Aorta (tissue), 5 donors: ENCODE measurements at regions not wholly inside any gene's neighbourhood (a gene's known extent, or its start where the extent isn't known, plus 50 kb on each side); places are given as distances from the start of the nearest gene placed in this dataset.
A peak's percentile ranks its signal among the peaks of the same experiment; 100 is the strongest.

Experiments
- ATAC-seq: fragments of 200-7000 bp; cut with Tn5 transposase; one replicate; pipeline ENCODE4 v1.9.1; 2022; ENCODE audit warnings: moderate library complexity; ENCODE audit not compliant: low FRiP score
- DNase-seq, 2 donors: peaks; one replicate each; pipeline ENCODE4 v3.0.0-alpha.2; 2020
- H3K27ac ChIP-seq, 2 donors: one replicate each; pipeline ENCODE4 v1.5.1; 2013; ENCODE audit warnings: low read length in 2 of 2, mild to moderate bottlenecking in 2 of 2, moderate library complexity in 2 of 2, control low read depth in 1 of 2, inconsistent platforms in 1 of 2, low read depth in 1 of 2
- H3K27me3 ChIP-seq, 2 donors: one replicate each; pipeline ENCODE4 v1.6.1; 2013; ENCODE audit warnings: control low read depth in 1 of 2, low read length in 1 of 2, mild to moderate bottlenecking in 1 of 2, moderate library complexity in 1 of 2; ENCODE audit not compliant: insufficient read depth in 2 of 2, control insufficient read depth in 1 of 2
- H3K36me3 ChIP-seq, 2 donors: one replicate each; pipeline ENCODE4 v1.6.1; 2013; ENCODE audit warnings: control low read depth in 1 of 2, low read length in 1 of 2, mild to moderate bottlenecking in 1 of 2; ENCODE audit not compliant: insufficient read depth in 2 of 2, control insufficient read depth in 1 of 2
- H3K4me1 ChIP-seq, 2 donors: one replicate each; pipeline ENCODE4 v1.6.1; 2013; ENCODE audit warnings: low read length in 2 of 2, control low read depth in 1 of 2, mild to moderate bottlenecking in 1 of 2, moderate library complexity in 1 of 2; ENCODE audit not compliant: insufficient read depth in 2 of 2, control insufficient read depth in 1 of 2
- H3K4me3 ChIP-seq, 2 donors: one replicate each; pipeline ENCODE4 v1.5.1; 2013; ENCODE audit warnings: low read length in 2 of 2, control low read depth in 1 of 2, mild to moderate bottlenecking in 1 of 2
- H3K9me3 ChIP-seq: one replicate; pipeline ENCODE4 v1.6.1; 2013; ENCODE audit warnings: mild to moderate bottlenecking, low read length; ENCODE audit not compliant: control insufficient read depth
- WGBS, 2 donors: extraction: QIAGEN DNeasy Blood & Tissue Kit; methylation state at CpG; one replicate each; pipeline ENCODE4 v1.1.7; 2013; 5-methylcytosine and 5-hydroxymethylcytosine counted together
- intact Hi-C, 2 donors: fragments of 100-400 bp; cut with DNase I; formaldehyde crosslinking; loops; one replicate each; pipeline versions ENCODE4 v1.14.2 to v1.15.0; 2022
- donor health status: healthy with polysubstance abuse.
- donor health status: Bipolar disorder and iron deficiency.
- donor health status: DM: no; HTN: no; CAD: no.
- donor health status: DM: no; HTN: no; CAD: no.
- donor health status: DM: yes; HTN: yes; CAD: no.

- Histone ChIP-seq H3K4me3 (no peak overlapping the region), H3K9me3 (no peaks in the 10 kb centered on the region), H3K36me3 (no peaks in the 10 kb centered on the region), H3K27ac (no peak overlapping the region), H3K27me3 (no peaks in the 10 kb centered on the region), H3K4me1 (no peaks in the 10 kb centered on the region)
- 92 to 94% methylated on average over 21 of the region's 21 CpGs for WGBS, 2 donors
- DNase-seq (peak in 1 of 2 donors; percentile 14), ATAC-seq (no peak)
- intact Hi-C loops: no loop called here
These were observed 1137.1 kb downstream of the FSCB start for GRCh38 chr14:43369710-43370564.

GRCh38 chr14:43362586-43362985 lies 1144.5 kb downstream of the FSCB start:
- H3K36me3 ChIP-seq: no peaks in the 10 kb centered on the region
- intact Hi-C loops: no loop called here
- no peaks in the 10 kb centered on the region for H3K9me3 ChIP-seq
- H3K27me3 ChIP-seq: no peaks in the 10 kb centered on the region
- no peak overlapping the region for H3K4me3 ChIP-seq
- WGBS, 2 donors: 81 to 87% methylated on average over 3 of the region's 3 CpGs
- no peak overlapping the region for H3K27ac ChIP-seq
- ATAC-seq (no peak), DNase-seq (no peak)
- no peaks in the 10 kb centered on the region for H3K4me1 ChIP-seq

GRCh38 chr14:43361751-43362150 lies 1145.3 kb downstream of the FSCB start:
- H3K4me3 ChIP-seq: no peak overlapping the region
- no peaks in the 10 kb centered on the region for H3K4me1 ChIP-seq
- no peaks in the 10 kb centered on the region for H3K36me3 ChIP-seq
- intact Hi-C loops: no loop called here
- ATAC-seq (no peak), DNase-seq (no peak)
- no peaks in the 10 kb centered on the region for H3K27me3 ChIP-seq
- no peak overlapping the region for H3K27ac ChIP-seq
- no peaks in the 10 kb centered on the region for H3K9me3 ChIP-seq

GRCh38 chr14:43360239-43360638 lies 1146.8 kb downstream of the FSCB start:
- no peaks in the 10 kb centered on the region for H3K36me3 ChIP-seq
- H3K27me3 ChIP-seq: no peaks in the 10 kb centered on the region
- 50 to 54% methylated on average over 3 of the region's 3 CpGs for WGBS, 2 donors
- ATAC-seq (no peak), DNase-seq (peak in 1 of 2 donors; percentile 35)
- intact Hi-C loops: no loop called here
- H3K4me1 ChIP-seq: no peaks in the 10 kb centered on the region
- H3K4me3 ChIP-seq: no peak overlapping the region
- H3K9me3 ChIP-seq: no peaks in the 10 kb centered on the region
- no peak overlapping the region for H3K27ac ChIP-seq

- H3K9me3 ChIP-seq: no peaks in the 10 kb centered on the region
- no peaks in the 10 kb centered on the region for H3K4me1 ChIP-seq
- H3K27ac ChIP-seq: no peak overlapping the region
- no peaks in the 10 kb centered on the region for H3K36me3 ChIP-seq
- H3K27me3 ChIP-seq: no peaks in the 10 kb centered on the region
- 89 to 90% methylated on average over 4 of the region's 4 CpGs for whole genome bisulfite sequencing, 2 donors
- DNase-seq: peak in 1 of 2 donors; percentile 39
- intact Hi-C loops: no loop called here
- no peak for ATAC-seq
- no peak overlapping the region for H3K4me3 ChIP-seq
These were observed 1147.8 kb downstream of the FSCB start for GRCh38 chr14:43359317-43359716.

- H3K27ac ChIP-seq: no peak overlapping the region
- no peaks in the 10 kb centered on the region for H3K9me3 ChIP-seq
- H3K27me3 ChIP-seq: no peaks in the 10 kb centered on the region
- H3K4me1 ChIP-seq: no peaks in the 10 kb centered on the region
- H3K36me3 ChIP-seq: no peaks in the 10 kb centered on the region
- ATAC-seq: no peak
- no peak for DNase-seq
- intact Hi-C loops: no loop called here
- H3K4me3 ChIP-seq: no peak overlapping the region
These were observed 1150.0 kb downstream of the FSCB start for GRCh38 chr14:43356979-43357545.

- H3K4me3 ChIP-seq: no peak overlapping the region
- no peaks in the 10 kb centered on the region for H3K4me1 ChIP-seq
- DNase-seq (no peak), ATAC-seq (no peak)
- H3K27me3 ChIP-seq: no peaks in the 10 kb centered on the region
- no peaks in the 10 kb centered on the region for H3K9me3 ChIP-seq
- no peaks in the 10 kb centered on the region for H3K36me3 ChIP-seq
- 0 to 12% methylated on average over 1 of the region's 1 CpG for WGBS, 2 donors
- intact Hi-C loops: no loop called here
- no peak overlapping the region for H3K27ac ChIP-seq
These were observed 1150.7 kb downstream of the FSCB start for GRCh38 chr14:43356382-43356781.

- Histone ChIP-seq H3K27me3 (no peaks in the 10 kb centered on the region), H3K27ac (no peak overlapping the region), H3K36me3 (no peaks in the 10 kb centered on the region), H3K9me3 (no peaks in the 10 kb centered on the region), H3K4me1 (no peaks in the 10 kb centered on the region), H3K4me3 (no peak overlapping the region)
- intact Hi-C loops: no loop called here
- no peak for DNase-seq
- 76 to 77% methylated on average over 3 of the region's 3 CpGs for WGBS, 2 donors
- no peak for ATAC-seq
These were observed 1165.2 kb downstream of the FSCB start for GRCh38 chr14:43341921-43342320.

GRCh38 chr14:43338713-43339112 lies 1168.4 kb downstream of the FSCB start:
- intact Hi-C loops: no loop called here
- no peaks in the 10 kb centered on the region for H3K36me3 ChIP-seq
- no peaks in the 10 kb centered on the region for H3K27me3 ChIP-seq
- ATAC-seq: no peak
- H3K9me3 ChIP-seq: no peaks in the 10 kb centered on the region
- H3K4me1 ChIP-seq: no peaks in the 10 kb centered on the region
- H3K27ac ChIP-seq: no peak overlapping the region
- DNase-seq: no peak
- 46 to 48% methylated on average over 1 of the region's 1 CpG for WGBS, 2 donors
- no peak overlapping the region for H3K4me3 ChIP-seq
